CD14-positive monocyte (primary cell): ENCODE measurements at regions not wholly inside any gene's neighbourhood (a gene's known extent, or its start where the extent isn't known, plus 50 kb on each side); places are given as distances from the start of the nearest gene placed in this dataset.
A peak's percentile ranks its signal among the peaks of the same experiment; 100 is the strongest.

ENCODE experiments used
- DNase-seq, 3 donors: peaks; one replicate each; pipeline ENCODE4 v3.0.0-alpha.2; 2011 to 2022
- H2AFZ ChIP-seq: 2 replicates; pipeline ENCODE4 v1.6.0; 2012; ENCODE audit warnings: mild to moderate bottlenecking, low read depth, low read length, inconsistent platforms; ENCODE audit not compliant: insufficient read depth, poor library complexity, severe bottlenecking
- H3K27ac ChIP-seq, 2 donors: 1 replicate in 1 of 2; 2 replicates in 1 of 2; pipeline ENCODE4 v1.5.1; 2012 to 2013; ENCODE audit warnings: low read length in 2 of 2, control low read depth in 1 of 2, inconsistent platforms in 1 of 2, low read depth in 1 of 2, mild to moderate bottlenecking in 1 of 2
- H3K27me3 ChIP-seq, 2 donors: one replicate each; pipeline versions ENCODE4 v1.6.0 to v1.6.1; 2011 to 2013; ENCODE audit warnings: low read length in 2 of 2; ENCODE audit not compliant: control insufficient read depth in 2 of 2, insufficient read depth in 2 of 2
- H3K36me3 ChIP-seq, 2 donors: replicated peaks in 1 of 2; 1 replicate in 1 of 2; 2 replicates in 1 of 2; pipeline versions ENCODE4 v1.5.1 to v1.6.1; 2012 to 2013; ENCODE audit warnings: low read length in 2 of 2, control low read depth in 1 of 2, inconsistent platforms in 1 of 2, mild to moderate bottlenecking in 1 of 2; ENCODE audit not compliant: insufficient read depth in 2 of 2, control insufficient read depth in 1 of 2
- H3K4me1 ChIP-seq, 2 donors: 1 replicate in 1 of 2; 2 replicates in 1 of 2; pipeline versions ENCODE4 v1.5.1 to v1.6.1; 2012 to 2013; ENCODE audit warnings: low read length in 2 of 2, control low read depth in 1 of 2, inconsistent platforms in 1 of 2, mild to moderate bottlenecking in 1 of 2, moderate library complexity in 1 of 2; ENCODE audit not compliant: insufficient read depth in 2 of 2, control insufficient read depth in 1 of 2
- H3K4me2 ChIP-seq: replicated peaks from 2 replicates; pipeline ENCODE3; 2012; ENCODE audit warnings: low read length, moderate library complexity, mild to moderate bottlenecking; ENCODE audit not compliant: poor library complexity, severe bottlenecking; ENCODE audit errors: extremely low read depth
- H3K4me3 ChIP-seq, 3 experiments: fragments of 200-600 bp in 1 of 3; sonication (generic) in 1 of 3; replicated peaks in 1 of 3; 1 replicate in 2 of 3; 2 replicates in 1 of 3; pipeline ENCODE4 v1.5.1; 2011 to 2013; ENCODE audit warnings: low read length in 3 of 3, mild to moderate bottlenecking in 3 of 3, control low read depth in 2 of 3, low read depth in 2 of 3, inconsistent platforms in 1 of 3, moderate library complexity in 1 of 3
- H3K79me2 ChIP-seq: 2 replicates; pipeline ENCODE4 v1.6.0; 2012; ENCODE audit warnings: mild to moderate bottlenecking, control low read depth, inconsistent platforms, low read length, moderate library complexity; ENCODE audit not compliant: insufficient read depth
- H3K9ac ChIP-seq: 2 replicates; pipeline ENCODE4 v1.6.0; 2017; ENCODE audit warnings: low read length, mild to moderate bottlenecking; ENCODE audit not compliant: insufficient read depth, poor library complexity, severe bottlenecking
- H3K9me3 ChIP-seq, 2 donors: replicated peaks in 1 of 2; 1 replicate in 1 of 2; 2 replicates in 1 of 2; pipeline versions ENCODE4 v1.5.1 to v1.6.1; 2012 to 2013; ENCODE audit warnings: low read length in 2 of 2, control low read depth in 1 of 2; ENCODE audit not compliant: control insufficient read depth in 1 of 2, insufficient read depth in 1 of 2
- H4K20me1 ChIP-seq: 2 replicates; pipeline ENCODE4 v1.6.0; 2012; ENCODE audit warnings: mild to moderate bottlenecking, low read length, control low read depth, moderate library complexity; ENCODE audit not compliant: insufficient read depth
- H3K27ac Mint-ChIP-seq, 7 donors: one replicate each; pipeline ENCODE4 v1.8.0; 2020; ENCODE audit warnings: mild to moderate bottlenecking in 7 of 7, mixed read lengths in 7 of 7, moderate library complexity in 6 of 7, inconsistent platforms in 2 of 7
- H3K27me3 Mint-ChIP-seq, 3 donors: one replicate each; pipeline ENCODE4 v1.8.0; 2021 to 2022; ENCODE audit warnings: low read depth in 3 of 3, mild to moderate bottlenecking in 3 of 3, mixed read lengths in 3 of 3, moderate library complexity in 3 of 3, inconsistent platforms in 1 of 3
- H3K36me3 Mint-ChIP-seq, 2 donors: one replicate each; pipeline ENCODE4 v1.8.0; 2020; ENCODE audit warnings: mixed read lengths in 2 of 2, inconsistent platforms in 1 of 2, mild to moderate bottlenecking in 1 of 2
- H3K4me1 Mint-ChIP-seq: one replicate; pipeline ENCODE4 v1.8.0; 2020; ENCODE audit warnings: mild to moderate bottlenecking, mixed read lengths
- H3K4me3 Mint-ChIP-seq, 2 donors: one replicate each; pipeline ENCODE4 v1.8.0; 2020; ENCODE audit warnings: mild to moderate bottlenecking in 2 of 2, mixed read lengths in 2 of 2, moderate library complexity in 1 of 2
- H3K9me3 Mint-ChIP-seq, 7 donors: one replicate each; pipeline ENCODE4 v1.8.0; 2020 to 2022; ENCODE audit warnings: mixed read lengths in 7 of 7, mild to moderate bottlenecking in 6 of 7, moderate library complexity in 6 of 7, inconsistent platforms in 2 of 7
- CTCF ChIP-seq: fragments of 200-600 bp; IDR thresholded peaks from one replicate; pipeline ENCODE4 v1.8.0; 2022; ENCODE audit warnings: antibody characterized with exemption, mild to moderate bottlenecking
- WGBS: methylation state at CpG from one replicate; pipeline ENCODE4 v1.1.5; 2013; ENCODE audit warnings: missing lambda C conversion rate; ENCODE audit not compliant: insufficient coverage; 5-methylcytosine and 5-hydroxymethylcytosine counted together
- intact Hi-C, 2 donors: fragments of 100-400 bp; cut with micrococcal nuclease; formaldehyde crosslinking; loops; one replicate each; pipeline versions ENCODE4 v1.15.0 to v1.15.1; 2023

- peaks cover 6% of the 10 kb centered on the region for H3K79me2 ChIP-seq
- no peak overlapping the region for H3K27ac ChIP-seq
- Mint-ChIP-seq H3K36me3 (peaks cover 0 to 5% of the 10 kb centered on the region in 2 donors), H3K9me3 (peaks cover 0 to 6% (median 0%) of the 10 kb centered on the region in 7 donors), H3K27me3 (peaks cover 28 to 40% (median 29%) of the 10 kb centered on the region in 3 donors), H3K27ac (peak overlapping the region in 3 of 7 donors; percentile 13 to 57 (median 37)), H3K4me1 (peaks cover 52% of the 10 kb centered on the region), H3K4me3 (peak overlapping the region; percentile 89 to 99)
- TF ChIP-seq CTCF = no peak
- peak overlapping the region; percentile 84 for H2AFZ ChIP-seq
- no peaks in the 10 kb centered on the region for H3K9me3 ChIP-seq
- DNase-seq = no peak
- no peaks in the 10 kb centered on the region for H3K36me3 ChIP-seq
- H3K4me1 ChIP-seq = peaks cover 57 to 64% of the 10 kb centered on the region in 2 donors
- H3K4me3 ChIP-seq = peak overlapping the region; percentile 70 to 85 (median 81)
- peaks cover 0 to 14% of the 10 kb centered on the region in 2 donors for H3K27me3 ChIP-seq
- H4K20me1 ChIP-seq = peaks cover 4% of the 10 kb centered on the region
- peak overlapping the region; percentile 99 for H3K4me2 ChIP-seq
- under 1% methylated on average over 49 of the region's 60 CpGs for WGBS
- peak overlapping the region; percentile 60 for H3K9ac ChIP-seq
- intact Hi-C loops = loop anchor here in 1 of 2 donors (5.0 kb wide), 1 partner anchor 83 kb away; no protein-coding TSS in a partner anchor
Observed at GRCh38 chr12:107319533-107320032, 226.2 kb upstream of the CRY1 start.

- no peaks in the 10 kb centered on the region for H3K9me3 ChIP-seq
- peak overlapping the region in 1 of 2 donors; percentile 45 for H3K27ac ChIP-seq
- peak; percentile 51 to 54 (median 53) for DNase-seq
- H3K4me1 ChIP-seq = peaks cover 57 to 64% of the 10 kb centered on the region in 2 donors
- Mint-ChIP-seq H3K9me3 (peaks cover 0 to 6% (median 0%) of the 10 kb centered on the region in 7 donors), H3K27me3 (peaks cover 28 to 40% (median 29%) of the 10 kb centered on the region in 3 donors), H3K4me1 (peaks cover 54% of the 10 kb centered on the region), H3K36me3 (peaks cover 0 to 5% of the 10 kb centered on the region in 2 donors), H3K4me3 (peak overlapping the region; percentile 89 to 99), H3K27ac (peak overlapping the region in 6 of 7 donors; percentile 44 to 90 (median 82))
- peaks cover 6% of the 10 kb centered on the region for H3K79me2 ChIP-seq
- intact Hi-C loops = no loop called here
- peak overlapping the region; percentile 38 to 85 (median 69) for H3K4me3 ChIP-seq
- no peaks in the 10 kb centered on the region for H3K36me3 ChIP-seq
- H2AFZ ChIP-seq = peak overlapping the region; percentile 71
- peaks cover 0 to 14% of the 10 kb centered on the region in 2 donors for H3K27me3 ChIP-seq
- H4K20me1 ChIP-seq = peaks cover 4% of the 10 kb centered on the region
- TF ChIP-seq CTCF = no peak
- H3K9ac ChIP-seq = peak overlapping the region; percentile 60
- WGBS = 0% methylated on average over 29 of the region's 49 CpGs
- peak overlapping the region; percentile 99 for H3K4me2 ChIP-seq
Observed at GRCh38 chr12:107320033-107320928, 226.9 kb upstream of the CRY1 start.
